OCI-LY7 (cell line): ENCODE measurements at regions not wholly inside any gene's neighbourhood (a gene's known extent, or its start where the extent isn't known, plus 50 kb on each side); places are given as distances from the start of the nearest gene placed in this dataset.

Experiments used
- CTCF ChIP-seq: fragments of 200-600 bp; sonication (generic); conservative IDR thresholded peaks from 2 replicates; pipeline ENCODE4 v1.5.1; 2014; ENCODE audit warnings: mild to moderate bottlenecking, antibody characterized with exemption, low read length, moderate library complexity, mixed read lengths
- EZH2phosphoT487 ChIP-seq: fragments of 200-600 bp; sonication (generic); IDR thresholded peaks from 2 replicates; pipeline ENCODE4 v1.6.1; 2018; ENCODE audit warnings: low read depth, borderline replicate concordance, mild to moderate bottlenecking, mixed run types, antibody characterized with exemption, low read length, moderate library complexity, mixed read lengths

DNA sequence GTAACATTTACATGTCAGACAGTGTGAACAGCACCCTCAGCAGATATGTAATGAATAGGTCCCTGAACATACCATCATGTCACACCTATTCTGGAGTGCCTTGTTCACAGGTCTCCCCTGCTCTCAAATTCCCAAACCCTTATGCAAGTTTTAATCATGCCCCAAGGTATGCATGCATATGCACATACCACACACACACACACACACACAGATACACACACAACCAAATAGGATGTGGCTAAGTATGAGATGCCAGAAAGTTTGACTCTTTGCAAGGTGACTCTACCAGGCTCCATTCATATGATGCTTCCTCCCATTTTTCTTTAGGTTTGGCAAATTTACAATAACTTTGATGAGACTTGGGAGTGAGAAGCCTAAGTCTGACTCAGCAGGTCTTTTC lies 243.8 kb upstream of the IRAK1BP1 start:
- no peak for TF ChIP-seq CTCF
- TF ChIP-seq EZH2phosphoT487: no peak
